Heart left ventricle (tissue), 16 donors: ENCODE measurements at regions not wholly inside any gene's neighbourhood (a gene's known extent, or its start where the extent isn't known, plus 50 kb on each side); places are given as distances from the start of the nearest gene placed in this dataset.

Source experiments
- ATAC-seq, 4 donors: fragments of 200-7000 bp; cut with Tn5 transposase; one replicate each; pipeline ENCODE4 v1.9.1; 2020 to 2022; ENCODE audit warnings: moderate library complexity in 4 of 4, mild to moderate bottlenecking in 3 of 4, moderate number of reproducible peaks in 1 of 4
- DNase-seq, 5 donors: peaks; one replicate each; pipeline ENCODE4 v3.0.0-alpha.2; 2020
- H3K27ac ChIP-seq, 12 donors: fragments of 200-600 bp; sonication (generic) in 4 of 12; one replicate each; pipeline versions ENCODE4 v1.5.0 to v1.8.0; 2016 to 2022; ENCODE audit warnings: mild to moderate bottlenecking in 2 of 12
- H3K27me3 ChIP-seq, 9 donors: fragments of 200-600 bp; sonication (generic) in 2 of 9; one replicate each; pipeline versions ENCODE4 v1.5.1 to v1.8.0; 2016 to 2022; ENCODE audit warnings: mild to moderate bottlenecking in 3 of 9
- H3K36me3 ChIP-seq, 9 donors: fragments of 200-600 bp; sonication (generic) in 2 of 9; one replicate each; pipeline versions ENCODE4 v1.5.0 to v1.8.0; 2018 to 2022; ENCODE audit warnings: mild to moderate bottlenecking in 2 of 9
- H3K4me1 ChIP-seq, 12 donors: fragments of 200-600 bp; sonication (generic) in 4 of 12; one replicate each; pipeline versions ENCODE4 v1.5.0 to v1.8.0; 2016 to 2022; ENCODE audit warnings: mild to moderate bottlenecking in 3 of 12
- H3K4me3 ChIP-seq, 12 donors: fragments of 200-600 bp; sonication (generic) in 4 of 12; one replicate each; pipeline versions ENCODE4 v1.5.0 to v1.8.0; 2017 to 2022; ENCODE audit warnings: mild to moderate bottlenecking in 9 of 12, moderate library complexity in 4 of 12
- H3K9me3 ChIP-seq, 12 donors: fragments of 200-600 bp; sonication (generic) in 4 of 12; one replicate each; pipeline versions ENCODE4 v1.5.0 to v1.8.0; 2016 to 2022; ENCODE audit warnings: mild to moderate bottlenecking in 1 of 12
- CTCF ChIP-seq, 12 donors: fragments of 200-600 bp; sonication (generic) in 4 of 12; IDR thresholded peaks; one replicate each; pipeline versions ENCODE4 v1.5.0 to v1.8.0; 2018 to 2022; ENCODE audit warnings: antibody characterized with exemption in 12 of 12, mild to moderate bottlenecking in 5 of 12
- POLR2A ChIP-seq, 2 donors: fragments of 450-650 bp; IDR thresholded peaks; one replicate each; pipeline ENCODE4 v1.6.1; 2017; ENCODE audit warnings: antibody characterized with exemption in 2 of 2, mild to moderate bottlenecking in 2 of 2, moderate library complexity in 2 of 2
- WGBS, 4 donors: extraction: QIAGEN DNeasy Blood & Tissue Kit in 2 of 4; methylation state at CpG; one replicate each; pipeline versions ENCODE4 v1.1.5 to v1.1.7; 2013 to 2018; 5-methylcytosine and 5-hydroxymethylcytosine counted together
- intact Hi-C, 10 donors: fragments of 100-400 bp; cut with DNase I; formaldehyde crosslinking; loops; one replicate each; pipeline versions ENCODE4 v1.11.1 to v1.14.2; 2022
- donor health status: ischemic (EF 13 %, LVEDD 7.1; RV severe dilation, severe dysfunction).
- donor health status: healthy with polysubstance abuse.
- donor health status: DM: no; HTN: yes; CAD: no.
- donor health status: DM: no; HTN: no; CAD: no.
- donor health status: ischemic (EF 25% LVEDD 6.9; RV normal size, moderate dysfunction).
- donor health status: ischemic (EF 25% LVEDD 5.7; RV mildly dilated, moderate dysfunction).
- donor health status: healthy.
- donor health status: DM: yes; HTN: yes; CAD: no.
- donor health status: ischemic (EF 35%, LVEDD 5.7; RV mildly dilated, moderate dysfunction).
- donor health status: nonischemic (EF 11% LVEDD 7.7; RV severe dilation, severe dysfunction).
- donor health status: DM: yes; HTN: yes; CAD: no.
- donor health status: PGD.
- donor health status: ischemic (EF 29% LVEDD 5.4; RV normal size, mild dysfunction).
- donor health status: nonischemic (EF 23%, LVEDD 6.1; RV moderate dilation, normal function).

GRCh38 chrX:30156880-30157560, 58.3 kb upstream of the MAGEB2 start:
- no peak for TF ChIP-seq CTCF (IDR thresholded peaks at IDR 0.05)
- ATAC-seq, result no peak

GRCh38 chrX:30161043-30161442, 54.3 kb upstream of the MAGEB2 start:
- Histone ChIP-seq H3K4me1 (no peaks in the 10 kb centered on the region), H3K27me3 (peaks cover 0 to 2% (median 0%) of the 10 kb centered on the region in 9 donors), H3K4me3 (no peak overlapping the region), H3K27ac (no peak overlapping the region), H3K36me3 (no peaks in the 10 kb centered on the region), H3K9me3 (no peaks in the 10 kb centered on the region)
- no peak for ATAC-seq
- intact Hi-C loops, result no loop called here
- 54 to 60% (median 57%) methylated on average over 3 of the region's 3 CpGs for WGBS, 4 donors
- no peak for DNase-seq
- TF ChIP-seq CTCF (IDR thresholded peaks at IDR 0.05) (no peak), POLR2A (IDR thresholded peaks at IDR 0.05) (no peak)

More at GRCh38 chrX:30156880-30157560, 58.3 kb upstream of the MAGEB2 start:
- no peaks in the 10 kb centered on the region for H3K4me1 ChIP-seq
- intact Hi-C loops, result no loop called here
- no peak overlapping the region for H3K27ac ChIP-seq
- H3K4me3 ChIP-seq, result no peak overlapping the region
- WGBS, 4 donors, result 50 to 65% (median 57%) methylated on average over 4 of the region's 4 CpGs
- no peak for DNase-seq
- H3K9me3 ChIP-seq, result no peaks in the 10 kb centered on the region
- peaks cover 0 to 2% (median 0%) of the 10 kb centered on the region in 9 donors for H3K27me3 ChIP-seq
- no peaks in the 10 kb centered on the region for H3K36me3 ChIP-seq
